HCT116 (cell line): ENCODE measurements at regions not wholly inside any gene's neighbourhood (a gene's known extent, or its start where the extent isn't known, plus 50 kb on each side); places are given as distances from the start of the nearest gene placed in this dataset.

Experiments used
- ATAC-seq: fragments of 200-7000 bp; cut with Tn5 transposase; 2 replicates; pipeline ENCODE4 v1.9.1; 2020; ENCODE audit warnings: mild to moderate bottlenecking, moderate library complexity
- BruUV-seq: library from RNA; stranded (reverse); fragments of 400-500 nt; replicated peaks from 2 replicates; lab custom pipeline; 2021; lab: Mats Ljungman, UMichigan
- CTCF ChIA-PET: fragments of 300-600 bp; sonication (Branson Sonifier 250); formaldehyde crosslinking; loops from one replicate; lab custom pipeline; 2021; ENCODE audit warnings: antibody characterized with exemption; lab: Charles Lee
- POLR2A ChIA-PET: fragments of 300-600, 350-600 bp; sonication (Branson Sonifier 250); formaldehyde crosslinking; loops from one replicate; lab custom pipeline; 2021; ENCODE audit warnings: antibody characterized with exemption; lab: Charles Lee
- RAD21 ChIA-PET, 2 experiments: fragments of 300-600 bp; sonication (Branson Sonifier 250); formaldehyde crosslinking; loops; one replicate each; lab custom pipeline; 2023; ENCODE audit warnings: low total read pairs in 2 of 2; ENCODE audit not compliant: uncharacterized antibody in 2 of 2, unreplicated experiment in 2 of 2, low non-redundant PET in 1 of 2; lab: Charles Lee
- DNase-seq: peaks from one replicate; pipeline ENCODE4 v3.0.0-alpha.2; 2010; ENCODE audit warnings: low read depth, low spot score
- H2AFZ ChIP-seq: fragments of 200-600 bp; shearing (Covaris generic), sonication (generic); 2 replicates; pipeline ENCODE4 v1.6.1; 2017; ENCODE audit warnings: low read depth, mixed run types, mixed read lengths, antibody characterized with exemption, low read length; ENCODE audit not compliant: poor library complexity, severe bottlenecking
- H3K27ac ChIP-seq: 2 replicates; pipeline ENCODE4 v1.5.1; 2012; ENCODE audit warnings: low read depth, low read length
- H3K27me3 ChIP-seq: fragments of 200-600 bp; sonication (generic); 2 replicates; pipeline ENCODE4 v1.6.1; 2016; ENCODE audit warnings: mixed run types, low read length, mixed read lengths; ENCODE audit not compliant: insufficient read depth
- H3K36me3 ChIP-seq, 2 experiments: fragments of 200-500 bp in 1 of 2; fragments of 200-600 bp in 1 of 2; sonication (Bioruptor generic) in 1 of 2; sonication (generic) in 1 of 2; 2 replicates each; pipeline versions ENCODE4 v1.5.1 to v1.6.1; 2014 to 2016; ENCODE audit warnings: low read length in 2 of 2, inconsistent platforms in 1 of 2, mixed read lengths in 1 of 2, mixed run types in 1 of 2; ENCODE audit not compliant: insufficient read depth in 2 of 2, control insufficient read depth in 1 of 2
- H3K4me1 ChIP-seq, 2 experiments: fragments of 200-600 bp in 1 of 2; sonication (generic) in 1 of 2; 2 replicates each; pipeline versions ENCODE4 v1.5.1 to v1.6.1; 2012 to 2017; ENCODE audit warnings: low read length in 2 of 2, inconsistent platforms in 1 of 2, mild to moderate bottlenecking in 1 of 2, mixed read lengths in 1 of 2, mixed run types in 1 of 2, moderate library complexity in 1 of 2; ENCODE audit not compliant: insufficient read depth in 2 of 2, control insufficient read depth in 1 of 2
- H3K4me2 ChIP-seq: fragments of 200-600 bp; sonication (generic); 2 replicates; pipeline ENCODE4 v1.6.1; 2017; ENCODE audit warnings: mixed run types, low read length, mixed read lengths
- H3K4me3 ChIP-seq, 2 experiments: fragments of 200-600 bp in 1 of 2; sonication (generic) in 1 of 2; replicated peaks in 1 of 2; 2 replicates each; pipeline ENCODE4 v1.5.1; 2011 to 2016; ENCODE audit warnings: low read length in 2 of 2, control low read depth in 1 of 2, low read depth in 1 of 2, mild to moderate bottlenecking in 1 of 2, mixed read lengths in 1 of 2, mixed run types in 1 of 2
- H3K79me2 ChIP-seq: fragments of 200-600 bp; sonication (generic); 2 replicates; pipeline ENCODE4 v1.6.1; 2017; ENCODE audit warnings: mild to moderate bottlenecking, mixed run types, low read length, moderate library complexity, mixed read lengths; ENCODE audit not compliant: insufficient read depth
- H3K9ac ChIP-seq: fragments of 200-600 bp; sonication (generic); 2 replicates; pipeline ENCODE4 v1.6.1; 2016; ENCODE audit warnings: low read length, mixed read lengths
- H3K9me2 ChIP-seq: fragments of 200-600 bp; sonication (generic), shearing (Covaris generic); 2 replicates; pipeline ENCODE4 v1.6.1; 2017; ENCODE audit warnings: mixed run types, mild to moderate bottlenecking, moderate library complexity; ENCODE audit not compliant: insufficient read depth
- H3K9me3 ChIP-seq, 2 experiments: fragments of 200-500 bp in 1 of 2; fragments of 200-600 bp in 1 of 2; sonication (Bioruptor generic) in 1 of 2; sonication (generic) in 1 of 2; 2 replicates each; pipeline ENCODE4 v1.6.1; 2014 to 2017; ENCODE audit warnings: low read length in 2 of 2, mixed read lengths in 2 of 2, inconsistent platforms in 1 of 2, low read depth in 1 of 2, mild to moderate bottlenecking in 1 of 2, mixed run types in 1 of 2, moderate library complexity in 1 of 2; ENCODE audit not compliant: control insufficient read depth in 1 of 2, insufficient read depth in 1 of 2
- H4K20me1 ChIP-seq: fragments of 200-600 bp; sonication (generic), shearing (Covaris generic); 2 replicates; pipeline ENCODE4 v1.6.1; 2017; ENCODE audit warnings: mixed run types, mild to moderate bottlenecking, moderate library complexity; ENCODE audit not compliant: insufficient read depth
- CBX3 ChIP-seq: IDR thresholded peaks from 2 replicates; pipeline ENCODE4 v1.6.1; 2012; ENCODE audit warnings: low read depth
- EGR1 ChIP-seq: IDR thresholded peaks from 2 replicates; pipeline ENCODE4 v1.6.1; 2012; ENCODE audit warnings: low read depth
- ELF1 ChIP-seq: IDR thresholded peaks from 2 replicates; pipeline ENCODE4 v1.6.1; 2012; ENCODE audit warnings: low read depth, borderline replicate concordance
- EZH2 ChIP-seq: fragments of 200-600 bp; sonication (generic); IDR thresholded peaks from 2 replicates; pipeline ENCODE4 v1.6.1; 2017; ENCODE audit warnings: antibody characterized with exemption, mixed run types
- FOSL1 ChIP-seq: IDR thresholded peaks from 2 replicates; pipeline ENCODE4 v1.6.1; 2012; ENCODE audit warnings: low read depth
- JUND ChIP-seq: IDR thresholded peaks from 2 replicates; pipeline ENCODE4 v1.6.1; 2012
- POLR2A ChIP-seq: IDR thresholded peaks from 2 replicates; pipeline ENCODE4 v1.7.0; 2011; ENCODE audit warnings: borderline replicate concordance; ENCODE audit not compliant: insufficient read depth, insufficient read length; ENCODE audit errors: extremely low read depth
- POLR2AphosphoS5 ChIP-seq: IDR thresholded peaks from 2 replicates; pipeline ENCODE4 v1.6.1; 2011; ENCODE audit warnings: mild to moderate bottlenecking, low read depth, low read length, moderate library complexity
- SP1 ChIP-seq: IDR thresholded peaks from 2 replicates; pipeline ENCODE4 v1.6.1; 2012; ENCODE audit warnings: low read depth
- SRF ChIP-seq: IDR thresholded peaks from 2 replicates; pipeline ENCODE4 v1.6.1; 2012; ENCODE audit warnings: low read depth
- YY1 ChIP-seq: IDR thresholded peaks from 2 replicates; pipeline ENCODE4 v1.6.1; 2011; ENCODE audit warnings: low read length, low read depth, moderate library complexity, mild to moderate bottlenecking; ENCODE audit not compliant: insufficient replicate concordance; ENCODE audit errors: extremely low read depth
- intact Hi-C: fragments of 100-400 bp; cut with micrococcal nuclease; formaldehyde crosslinking; loops from 2 replicates; pipeline ENCODE4 v1.10.0; 2022
- TF ChIP-seq, protein P1 (sequence below): IDR thresholded peaks from 2 replicates; pipeline ENCODE4 v1.6.1; 2012
- TF ChIP-seq, protein P2 (sequence below): IDR thresholded peaks from 2 replicates; pipeline ENCODE4 v1.6.1; 2012; ENCODE audit warnings: low read depth

DNA sequence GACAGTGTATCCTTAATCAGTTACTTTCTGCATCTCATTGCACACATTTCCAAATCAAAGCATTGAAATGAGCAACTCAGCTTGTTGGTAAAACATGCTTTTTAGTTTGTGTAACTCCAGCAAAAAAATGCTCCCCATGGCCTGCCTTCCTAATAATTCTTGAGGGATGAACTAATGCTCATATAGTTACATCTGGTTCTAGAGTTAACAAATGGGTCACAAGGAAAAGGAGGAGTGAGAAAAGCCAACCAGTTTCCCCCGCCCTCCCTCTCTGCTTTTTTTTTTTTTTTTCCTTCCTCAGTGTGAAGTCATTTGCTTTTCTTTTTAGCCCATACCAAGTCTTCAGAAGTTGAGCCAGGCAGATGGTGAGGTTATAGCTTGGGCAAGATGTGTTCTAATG lies 231.7 kb downstream of the MTX2 start:
- ATAC-seq, result no peak
- intact Hi-C loops, result no loop called here
- no TSS peak for BruUV-seq

More for the DNA sequence above, 231.7 kb downstream of the MTX2 start:
- Histone ChIP-seq H3K4me2 (no peak overlapping the region), H3K4me1 (no peaks in the 10 kb centered on the region), H4K20me1 (no peaks in the 10 kb centered on the region), H3K4me3 (no peak overlapping the region), H3K27me3 (0 out of 2 replicates have a peak, but pooled peaks cover 10% of the 10 kb centered on the region), H3K27ac (no peak overlapping the region), H3K9me2 (no peaks in the 10 kb centered on the region), H3K36me3 (no peaks in the 10 kb centered on the region), H2AFZ (no peak overlapping the region), H3K79me2 (no peaks in the 10 kb centered on the region), H3K9ac (no peak overlapping the region), H3K9me3 (no peaks in the 10 kb centered on the region)
- POLR2A ChIA-PET, result no interaction called here
- RAD21 ChIA-PET, result no interaction called here
- CTCF ChIA-PET, result no interaction called here
- TF ChIP-seq EGR1, result no peak
- TF ChIP-seq FOSL1, result no peak
- TF ChIP-seq, protein P1, sequence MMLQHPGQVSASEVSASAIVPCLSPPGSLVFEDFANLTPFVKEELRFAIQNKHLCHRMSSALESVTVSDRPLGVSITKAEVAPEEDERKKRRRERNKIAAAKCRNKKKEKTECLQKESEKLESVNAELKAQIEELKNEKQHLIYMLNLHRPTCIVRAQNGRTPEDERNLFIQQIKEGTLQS, result no peak
- TF ChIP-seq, protein P2, sequence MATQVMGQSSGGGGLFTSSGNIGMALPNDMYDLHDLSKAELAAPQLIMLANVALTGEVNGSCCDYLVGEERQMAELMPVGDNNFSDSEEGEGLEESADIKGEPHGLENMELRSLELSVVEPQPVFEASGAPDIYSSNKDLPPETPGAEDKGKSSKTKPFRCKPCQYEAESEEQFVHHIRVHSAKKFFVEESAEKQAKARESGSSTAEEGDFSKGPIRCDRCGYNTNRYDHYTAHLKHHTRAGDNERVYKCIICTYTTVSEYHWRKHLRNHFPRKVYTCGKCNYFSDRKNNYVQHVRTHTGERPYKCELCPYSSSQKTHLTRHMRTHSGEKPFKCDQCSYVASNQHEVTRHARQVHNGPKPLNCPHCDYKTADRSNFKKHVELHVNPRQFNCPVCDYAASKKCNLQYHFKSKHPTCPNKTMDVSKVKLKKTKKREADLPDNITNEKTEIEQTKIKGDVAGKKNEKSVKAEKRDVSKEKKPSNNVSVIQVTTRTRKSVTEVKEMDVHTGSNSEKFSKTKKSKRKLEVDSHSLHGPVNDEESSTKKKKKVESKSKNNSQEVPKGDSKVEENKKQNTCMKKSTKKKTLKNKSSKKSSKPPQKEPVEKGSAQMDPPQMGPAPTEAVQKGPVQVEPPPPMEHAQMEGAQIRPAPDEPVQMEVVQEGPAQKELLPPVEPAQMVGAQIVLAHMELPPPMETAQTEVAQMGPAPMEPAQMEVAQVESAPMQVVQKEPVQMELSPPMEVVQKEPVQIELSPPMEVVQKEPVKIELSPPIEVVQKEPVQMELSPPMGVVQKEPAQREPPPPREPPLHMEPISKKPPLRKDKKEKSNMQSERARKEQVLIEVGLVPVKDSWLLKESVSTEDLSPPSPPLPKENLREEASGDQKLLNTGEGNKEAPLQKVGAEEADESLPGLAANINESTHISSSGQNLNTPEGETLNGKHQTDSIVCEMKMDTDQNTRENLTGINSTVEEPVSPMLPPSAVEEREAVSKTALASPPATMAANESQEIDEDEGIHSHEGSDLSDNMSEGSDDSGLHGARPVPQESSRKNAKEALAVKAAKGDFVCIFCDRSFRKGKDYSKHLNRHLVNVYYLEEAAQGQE, result no peak
- no peak for TF ChIP-seq ELF1
- TF ChIP-seq JUND, result no peak
- no peak for TF ChIP-seq POLR2A
- no peak for TF ChIP-seq SRF
- TF ChIP-seq EZH2, result no peak
- no peak for TF ChIP-seq YY1
- TF ChIP-seq SP1, result no peak
- no peak for TF ChIP-seq CBX3
- no peak for TF ChIP-seq POLR2AphosphoS5
- no peak for DNase-seq
